ENCODE measurements at regions not wholly inside any gene's neighbourhood (a gene's known extent, or its start where the extent isn't known, plus 50 kb on each side); places are given as distances from the start of the nearest gene placed in this dataset.

DNA sequence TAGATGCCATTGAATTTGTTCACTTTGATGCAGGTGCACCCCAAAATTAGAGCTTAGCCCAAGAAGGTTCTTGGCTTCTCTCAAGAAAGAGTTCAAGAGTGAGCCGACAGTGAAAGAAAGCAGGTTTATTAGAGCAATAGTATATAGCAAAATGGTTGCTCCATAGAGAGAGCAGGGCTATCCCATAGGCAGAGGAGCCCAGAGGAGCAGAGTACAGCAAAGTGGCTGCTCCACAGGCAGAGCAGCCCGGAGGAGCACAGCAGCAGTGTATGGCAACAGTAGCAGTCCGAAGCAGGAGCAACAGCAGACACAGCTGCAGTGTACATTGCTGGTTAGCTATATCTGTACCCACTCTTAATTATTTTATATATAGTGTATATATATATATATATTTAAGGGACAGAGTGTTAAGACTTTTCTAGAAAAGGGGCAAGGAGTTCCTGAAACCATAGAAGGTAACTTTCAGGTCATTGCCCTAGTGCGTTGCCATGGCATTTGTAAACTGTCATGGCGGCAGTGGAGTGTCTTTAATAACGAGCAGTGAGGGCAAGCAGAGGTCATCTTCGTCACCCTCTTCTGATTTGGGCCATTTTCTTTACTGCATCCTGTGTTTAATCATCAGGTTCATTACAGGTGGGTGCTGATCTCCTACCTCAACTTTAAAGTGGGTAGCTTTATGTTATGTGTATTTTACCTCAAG lies 222.7 kb downstream of the CYB561 start:
- TF ChIP-seq, protein P1, sequence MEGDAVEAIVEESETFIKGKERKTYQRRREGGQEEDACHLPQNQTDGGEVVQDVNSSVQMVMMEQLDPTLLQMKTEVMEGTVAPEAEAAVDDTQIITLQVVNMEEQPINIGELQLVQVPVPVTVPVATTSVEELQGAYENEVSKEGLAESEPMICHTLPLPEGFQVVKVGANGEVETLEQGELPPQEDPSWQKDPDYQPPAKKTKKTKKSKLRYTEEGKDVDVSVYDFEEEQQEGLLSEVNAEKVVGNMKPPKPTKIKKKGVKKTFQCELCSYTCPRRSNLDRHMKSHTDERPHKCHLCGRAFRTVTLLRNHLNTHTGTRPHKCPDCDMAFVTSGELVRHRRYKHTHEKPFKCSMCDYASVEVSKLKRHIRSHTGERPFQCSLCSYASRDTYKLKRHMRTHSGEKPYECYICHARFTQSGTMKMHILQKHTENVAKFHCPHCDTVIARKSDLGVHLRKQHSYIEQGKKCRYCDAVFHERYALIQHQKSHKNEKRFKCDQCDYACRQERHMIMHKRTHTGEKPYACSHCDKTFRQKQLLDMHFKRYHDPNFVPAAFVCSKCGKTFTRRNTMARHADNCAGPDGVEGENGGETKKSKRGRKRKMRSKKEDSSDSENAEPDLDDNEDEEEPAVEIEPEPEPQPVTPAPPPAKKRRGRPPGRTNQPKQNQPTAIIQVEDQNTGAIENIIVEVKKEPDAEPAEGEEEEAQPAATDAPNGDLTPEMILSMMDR (IDR thresholded peaks at IDR 0.05) = no peak
- TF ChIP-seq JUNB (IDR thresholded peaks at IDR 0.05) (no peak), HEYL (CRISPR knock-in tag; IDR thresholded peaks at IDR 0.05) (no peak), POLR2A (IDR thresholded peaks at IDR 0.05; ENCODE audit: low read length) (no peak), MAFK (IDR thresholded peaks at IDR 0.05; ENCODE audit: partially characterized antibody) (no peak), JUN (IDR thresholded peaks at IDR 0.05) (no peak), POLR2AphosphoS2 (conservative IDR thresholded peaks at IDR 0.05; ENCODE audit: low read length) (no peak), CHD4 (IDR thresholded peaks at IDR 0.05; ENCODE audit: borderline replicate concordance) (no peak), CEBPB (IDR thresholded peaks at IDR 0.05) (no peak), RAD21 (conservative IDR thresholded peaks at IDR 0.05 in 1 of 2, IDR thresholded peaks at IDR 0.05 in 1 of 2) (no peak), NFE2L2 (conservative IDR thresholded peaks at IDR 0.05; ENCODE audit: low read length) (no peak)
- TF ChIP-seq, protein P2, sequence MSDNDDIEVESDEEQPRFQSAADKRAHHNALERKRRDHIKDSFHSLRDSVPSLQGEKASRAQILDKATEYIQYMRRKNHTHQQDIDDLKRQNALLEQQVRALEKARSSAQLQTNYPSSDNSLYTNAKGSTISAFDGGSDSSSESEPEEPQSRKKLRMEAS (IDR thresholded peaks at IDR 0.05) = no peak

Data from A549 (cell line).